Retinal pigment epithelial cell (primary cell): ENCODE measurements at regions not wholly inside any gene's neighbourhood (a gene's known extent, or its start where the extent isn't known, plus 50 kb on each side); places are given as distances from the start of the nearest gene placed in this dataset.
"Not testable (repeated sequence)": the region's sequence is repeated elsewhere in the genome, so short reads cannot be mapped to it uniquely, and the experiment has no call there.

Experiments
- DNase-seq: peaks from one replicate; pipeline ENCODE4 v3.0.0-alpha.2; 2010; ENCODE audit warnings: low read depth
- H3K4me3 ChIP-seq: 2 replicates; pipeline ENCODE4 v1.5.1; 2011; ENCODE audit warnings: mild to moderate bottlenecking, low read length, control low read depth, moderate library complexity
- TF ChIP-seq, protein P1 (sequence below): conservative IDR thresholded peaks from 2 replicates; pipeline ENCODE4 v1.5.1; 2011; ENCODE audit warnings: low read depth, low read length, control low read depth, inconsistent platforms

DNA sequence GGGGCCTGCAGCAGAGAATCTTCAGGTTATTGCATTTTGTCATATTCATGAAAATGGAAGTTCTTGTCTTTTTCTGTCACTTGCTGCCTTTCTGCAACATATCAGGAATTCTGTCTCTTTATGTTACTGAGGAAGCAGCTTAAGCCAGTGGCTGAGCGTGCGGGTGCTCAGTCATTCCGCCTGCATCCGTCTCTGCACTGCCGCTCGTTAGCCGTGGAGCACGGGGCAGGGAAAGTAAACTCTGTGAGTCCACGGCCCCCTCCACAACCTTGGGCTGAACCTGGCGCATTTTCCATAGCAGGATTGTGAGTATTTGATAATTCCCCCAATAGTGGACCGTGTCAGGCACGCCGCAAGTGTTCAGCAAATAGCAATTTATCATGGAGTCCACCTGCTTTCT, 1007.7 kb downstream of the BRD1 start:
- TF ChIP-seq, protein P1, sequence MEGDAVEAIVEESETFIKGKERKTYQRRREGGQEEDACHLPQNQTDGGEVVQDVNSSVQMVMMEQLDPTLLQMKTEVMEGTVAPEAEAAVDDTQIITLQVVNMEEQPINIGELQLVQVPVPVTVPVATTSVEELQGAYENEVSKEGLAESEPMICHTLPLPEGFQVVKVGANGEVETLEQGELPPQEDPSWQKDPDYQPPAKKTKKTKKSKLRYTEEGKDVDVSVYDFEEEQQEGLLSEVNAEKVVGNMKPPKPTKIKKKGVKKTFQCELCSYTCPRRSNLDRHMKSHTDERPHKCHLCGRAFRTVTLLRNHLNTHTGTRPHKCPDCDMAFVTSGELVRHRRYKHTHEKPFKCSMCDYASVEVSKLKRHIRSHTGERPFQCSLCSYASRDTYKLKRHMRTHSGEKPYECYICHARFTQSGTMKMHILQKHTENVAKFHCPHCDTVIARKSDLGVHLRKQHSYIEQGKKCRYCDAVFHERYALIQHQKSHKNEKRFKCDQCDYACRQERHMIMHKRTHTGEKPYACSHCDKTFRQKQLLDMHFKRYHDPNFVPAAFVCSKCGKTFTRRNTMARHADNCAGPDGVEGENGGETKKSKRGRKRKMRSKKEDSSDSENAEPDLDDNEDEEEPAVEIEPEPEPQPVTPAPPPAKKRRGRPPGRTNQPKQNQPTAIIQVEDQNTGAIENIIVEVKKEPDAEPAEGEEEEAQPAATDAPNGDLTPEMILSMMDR, result no peak
- no peak overlapping the region for H3K4me3 ChIP-seq
- DNase-seq, result no peak

DNA sequence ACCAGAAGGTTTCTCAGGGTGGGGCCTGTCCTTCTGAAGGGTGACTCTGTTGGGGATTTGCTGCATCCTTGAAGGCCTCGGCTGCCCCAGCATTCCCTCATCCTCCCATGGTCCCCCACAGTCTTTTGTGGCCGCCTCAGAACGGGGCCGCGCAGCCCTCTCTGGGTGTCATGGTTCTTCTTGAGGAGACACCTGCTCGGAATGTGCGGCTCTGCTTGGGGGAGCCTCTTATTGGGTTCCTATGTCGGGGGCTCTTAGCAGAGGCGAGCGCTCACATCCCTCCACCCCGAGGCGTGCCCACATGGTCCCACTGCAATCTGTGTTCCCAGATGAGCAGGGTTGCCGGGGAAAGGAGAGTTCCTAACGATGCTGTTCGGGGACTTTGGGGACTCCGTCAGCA, 1008.4 kb downstream of the BRD1 start:
- no peak for DNase-seq
- no peak overlapping the region for H3K4me3 ChIP-seq
- TF ChIP-seq, protein P1, result no peak

DNA sequence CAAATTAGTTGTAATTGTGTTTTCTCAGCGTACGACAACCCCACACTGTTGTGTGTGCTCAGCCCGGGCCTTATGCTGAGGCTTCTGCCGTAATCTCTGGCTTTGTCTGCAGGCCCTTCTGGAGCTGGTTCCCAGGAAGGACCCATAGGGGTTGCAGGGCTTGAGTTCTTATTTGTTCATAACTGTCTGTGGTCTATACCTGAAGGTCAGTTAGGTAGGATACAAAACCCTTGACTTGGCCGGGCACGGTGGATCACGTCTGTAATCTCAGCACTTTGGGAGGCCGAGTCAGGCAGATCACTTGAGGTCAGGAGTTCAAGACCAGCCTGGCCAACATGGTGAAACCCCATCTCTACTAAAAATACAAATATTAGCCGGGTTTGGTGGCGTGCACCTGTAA, 1010.2 kb downstream of the BRD1 start:
- H3K4me3 ChIP-seq, DNase-seq: not testable (repeated sequence)

DNA sequence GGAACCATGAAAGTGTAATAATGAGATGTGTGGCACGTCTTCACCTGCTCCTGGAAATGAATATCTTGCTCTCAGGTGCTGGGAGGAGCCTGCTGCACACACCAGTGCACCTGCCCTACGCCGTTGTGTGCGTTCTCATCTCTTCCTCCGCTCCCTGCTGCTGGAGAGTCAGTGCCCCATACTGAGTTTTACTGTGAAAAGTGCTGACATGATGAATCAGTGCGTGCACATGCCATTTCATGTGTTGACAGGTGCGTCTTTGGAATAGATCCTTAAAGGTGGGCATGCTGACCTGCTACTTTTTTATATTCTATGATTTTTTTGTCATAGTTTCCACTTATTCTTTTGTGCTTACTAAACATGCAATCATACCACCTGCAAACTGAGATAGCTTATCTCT, 1015.8 kb downstream of the BRD1 start:
- DNase-seq, result no peak
- TF ChIP-seq, protein P1, result no peak
- no peak overlapping the region for H3K4me3 ChIP-seq

DNA sequence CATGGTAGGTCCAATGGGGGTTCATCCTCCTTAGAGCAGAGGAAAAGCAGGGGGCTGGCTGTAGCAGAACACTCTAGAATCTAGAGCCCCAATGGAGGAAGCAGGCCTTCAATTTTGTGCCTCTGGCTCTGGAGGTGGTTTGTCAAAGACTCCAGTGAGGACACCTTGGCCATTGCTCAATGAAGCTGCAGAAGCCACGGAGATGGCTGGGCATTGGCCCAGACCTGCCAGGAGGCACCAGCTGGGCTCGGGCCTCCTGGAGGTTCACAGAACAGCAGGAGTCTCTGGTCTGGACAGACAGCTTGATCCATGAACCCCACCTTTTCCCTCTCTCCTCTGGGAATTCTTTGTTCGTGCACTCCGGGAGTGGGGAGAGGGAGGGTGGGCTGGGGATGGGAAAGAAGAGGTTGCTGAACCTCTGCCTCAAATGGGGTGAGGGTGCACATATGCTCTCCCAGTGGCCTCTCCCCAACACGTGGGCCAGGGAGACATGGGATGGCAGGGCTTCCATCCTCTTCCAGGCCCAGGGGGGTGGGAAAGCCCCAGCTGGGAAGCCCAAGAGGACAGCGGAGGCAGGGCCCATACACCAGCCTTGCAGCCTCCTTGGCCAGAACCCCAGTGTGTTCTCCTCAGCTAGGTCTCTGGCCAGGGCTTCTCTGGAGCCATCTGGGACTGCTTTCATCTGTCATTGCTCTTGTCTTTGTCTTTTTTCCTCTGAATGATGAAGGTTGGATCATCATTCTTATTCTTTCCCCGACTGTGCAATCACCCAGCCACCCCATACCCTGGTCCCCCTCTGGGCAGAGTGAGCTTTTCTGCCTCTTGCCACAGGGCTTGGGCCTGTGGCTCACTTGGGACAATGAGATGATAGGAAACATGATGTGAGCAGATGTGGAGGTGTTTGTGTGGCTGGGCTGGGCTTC, 1019.4 kb downstream of the BRD1 start:
- no peak for DNase-seq
- no peak overlapping the region for H3K4me3 ChIP-seq
- TF ChIP-seq, protein P1, result no peak

DNA sequence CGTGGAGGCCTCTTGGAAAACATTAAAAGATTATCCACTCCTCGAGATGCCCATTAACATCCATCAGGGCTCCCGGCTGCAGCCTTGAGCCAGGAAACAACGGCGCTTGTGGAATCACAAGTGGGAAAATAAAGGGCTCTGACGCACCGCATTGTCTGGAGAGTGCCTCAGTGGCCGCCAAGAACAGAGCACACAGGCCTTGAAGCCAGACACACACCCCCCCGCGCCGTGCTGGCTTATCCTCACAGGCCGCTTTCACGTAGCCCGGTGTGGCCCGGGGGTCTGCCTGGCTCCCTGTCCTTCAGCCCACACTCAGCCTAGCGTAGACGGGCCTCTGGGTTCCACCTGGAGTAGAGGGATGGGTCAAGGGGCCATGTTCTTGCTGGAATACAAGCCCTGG, 1020.5 kb downstream of the BRD1 start:
- no peak for DNase-seq
- H3K4me3 ChIP-seq, result no peak overlapping the region
- TF ChIP-seq, protein P1, result no peak

DNA sequence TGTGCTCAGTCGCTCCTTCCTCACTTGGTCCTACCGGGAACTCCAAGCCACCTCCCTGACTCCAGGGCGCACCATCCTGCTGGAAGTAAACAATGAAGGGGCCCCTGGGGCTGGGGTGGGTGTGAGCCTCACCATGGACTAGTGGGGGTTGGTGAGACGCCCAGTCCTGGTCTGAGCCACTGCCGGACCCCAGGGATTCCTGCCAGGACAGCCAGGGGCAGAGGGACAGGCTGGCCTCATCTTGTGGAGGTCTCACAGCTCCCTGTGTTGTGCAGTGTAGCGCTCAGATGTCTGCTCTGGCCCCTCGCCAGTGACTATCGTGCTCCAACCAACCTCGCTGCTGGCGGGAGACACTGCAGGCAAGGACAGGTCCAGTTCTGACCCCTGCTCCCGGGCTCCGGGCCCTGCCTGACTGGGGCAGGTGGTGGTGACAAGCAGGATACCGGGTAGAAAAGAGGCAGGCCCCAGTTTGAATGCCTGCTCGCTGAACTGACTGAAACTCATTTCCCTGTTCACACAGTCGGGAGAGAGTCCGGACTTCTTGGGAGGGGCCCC, 1021.4 kb downstream of the BRD1 start:
- TF ChIP-seq, protein P1, result no peak
- no peak for DNase-seq

More for the DNA sequence above, 1021.4 kb downstream of the BRD1 start:
- no peak overlapping the region for H3K4me3 ChIP-seq
